Endothelial cell of umbilical vein (primary cell): ENCODE measurements at regions not wholly inside any gene's neighbourhood (a gene's known extent, or its start where the extent isn't known, plus 50 kb on each side); places are given as distances from the start of the nearest gene placed in this dataset.

Source experiments
- BruUV-seq: library from RNA; stranded (reverse); fragments of 400-500 nt; replicated peaks from 2 replicates; lab custom pipeline; 2021; lab: Mats Ljungman, UMichigan
- CTCF ChIA-PET: fragments of 300-600, 350-600 bp; sonication (Branson Sonifier 250); formaldehyde crosslinking; loops from one replicate; lab custom pipeline; 2021; ENCODE audit warnings: antibody characterized with exemption, inconsistent platforms; lab: Charles Lee
- POLR2A ChIA-PET: fragments of 300-600, 350-600 bp; sonication (Branson Sonifier 250); formaldehyde crosslinking; loops from one replicate; lab custom pipeline; 2021; ENCODE audit warnings: antibody characterized with exemption, inconsistent platforms; lab: Charles Lee
- DNase-seq: peaks from one replicate; pipeline ENCODE4 v3.0.0-alpha.2; 2011; ENCODE audit warnings: low read depth, low spot score
- FAIRE-seq: peaks from 2 replicates; lab custom pipeline; 2011; peaks lifted over from hg19 to GRCh38; lab: Jason Lieb, UNC
- H2AFZ ChIP-seq: 2 replicates; pipeline ENCODE4 v1.6.0; 2012; ENCODE audit warnings: low read depth, low read length, control low read depth, inconsistent platforms
- H3K27ac ChIP-seq: 2 replicates; pipeline ENCODE4 v1.5.1; 2011; ENCODE audit warnings: low read depth, mild to moderate bottlenecking, control low read depth, low read length, moderate library complexity; ENCODE audit not compliant: insufficient read depth
- H3K27me3 ChIP-seq, 2 experiments: 2 replicates each; pipeline versions ENCODE4 v1.6.0 to v1.6.1; 2011; ENCODE audit warnings: low read length in 2 of 2, mixed read lengths in 1 of 2; ENCODE audit not compliant: control insufficient read depth in 2 of 2, insufficient read depth in 2 of 2
- H3K36me3 ChIP-seq, 2 experiments: 2 replicates in 1 of 2; 3 replicates in 1 of 2; pipeline ENCODE4 v1.5.1; 2011; ENCODE audit warnings: low read length in 2 of 2, mild to moderate bottlenecking in 1 of 2, moderate library complexity in 1 of 2; ENCODE audit not compliant: control insufficient read depth in 2 of 2, insufficient read depth in 2 of 2; ENCODE audit errors: extremely low read depth in 1 of 2
- H3K4me1 ChIP-seq: 3 replicates; pipeline ENCODE4 v1.5.1; 2011; ENCODE audit warnings: mild to moderate bottlenecking, low read length; ENCODE audit not compliant: control insufficient read depth, insufficient read depth; ENCODE audit errors: extremely low read depth
- H3K4me2 ChIP-seq: 2 replicates; pipeline ENCODE4 v1.6.1; 2011; ENCODE audit warnings: low read length, control low read depth, mixed read lengths; ENCODE audit not compliant: insufficient read depth
- H3K4me3 ChIP-seq, 3 experiments: fragments of 200-600 bp in 1 of 3; sonication (generic), shearing (Covaris generic) in 1 of 3; replicated peaks in 1 of 3; 2 replicates each; pipeline ENCODE4 v1.5.1; 2011 to 2016; ENCODE audit warnings: control low read depth in 3 of 3, low read length in 3 of 3, mild to moderate bottlenecking in 2 of 3, inconsistent platforms in 1 of 3, low read depth in 1 of 3, moderate library complexity in 1 of 3; ENCODE audit not compliant: insufficient read depth in 1 of 3
- H3K79me2 ChIP-seq: 2 replicates; pipeline ENCODE4 v1.6.0; 2012; ENCODE audit warnings: low read length, inconsistent platforms; ENCODE audit not compliant: control insufficient read depth, insufficient read depth
- H3K9ac ChIP-seq: replicated peaks from 2 replicates; pipeline ENCODE3; 2011; ENCODE audit warnings: low read length, control low read depth; ENCODE audit not compliant: insufficient read depth; ENCODE audit errors: extremely low read depth
- H3K9me1 ChIP-seq: replicated peaks from 3 replicates; pipeline ENCODE4 v1.6.0; 2011; ENCODE audit warnings: mild to moderate bottlenecking, low read length; ENCODE audit not compliant: control insufficient read depth, insufficient read depth; ENCODE audit errors: extremely low read depth
- H3K9me3 ChIP-seq: replicated peaks from 2 replicates; pipeline ENCODE4 v1.5.1; 2012; ENCODE audit warnings: low read length, inconsistent platforms; ENCODE audit not compliant: control insufficient read depth, insufficient read depth
- H4K20me1 ChIP-seq: replicated peaks from 2 replicates; pipeline ENCODE3; 2011; ENCODE audit warnings: mild to moderate bottlenecking, low read length; ENCODE audit not compliant: control insufficient read depth, insufficient read depth; ENCODE audit errors: extremely low read depth
- EZH2 ChIP-seq: IDR thresholded peaks from 2 replicates; pipeline ENCODE4 v1.6.1; 2012; ENCODE audit warnings: borderline replicate concordance, low read depth, mild to moderate bottlenecking, moderate library complexity, low read length, inconsistent platforms; ENCODE audit not compliant: severe bottlenecking
- FOS ChIP-seq: IDR thresholded peaks from 2 replicates; pipeline ENCODE4 v1.6.1; 2011; ENCODE audit warnings: mild to moderate bottlenecking, low read length, moderate library complexity, borderline replicate concordance; ENCODE audit not compliant: insufficient read depth
- GATA2 ChIP-seq: IDR thresholded peaks from 2 replicates; pipeline ENCODE4 v1.7.0; 2011; ENCODE audit warnings: low read depth, mild to moderate bottlenecking, moderate library complexity, mixed read lengths, low read length; ENCODE audit not compliant: insufficient read length, insufficient read depth
- JUN ChIP-seq: IDR thresholded peaks from 2 replicates; pipeline ENCODE4 v1.6.1; 2011; ENCODE audit warnings: borderline replicate concordance, low read depth; ENCODE audit not compliant: insufficient read length, insufficient read depth
- MYC ChIP-seq: IDR thresholded peaks from one replicate; pipeline ENCODE4 v1.6.1; 2011; ENCODE audit warnings: mild to moderate bottlenecking, low read depth, low read length
- POLR2A ChIP-seq: IDR thresholded peaks from 2 replicates; pipeline ENCODE4 v1.6.1; 2012; ENCODE audit warnings: low read depth, mild to moderate bottlenecking, control low read depth, low read length
- POLR2AphosphoS5 ChIP-seq: IDR thresholded peaks from 2 replicates; pipeline ENCODE4 v1.6.1; 2012; ENCODE audit warnings: low read depth, mild to moderate bottlenecking, control low read depth, low read length, moderate library complexity; ENCODE audit not compliant: insufficient read depth
- dilution Hi-C: fragments of 300-500 bp; cut with MboI; formaldehyde crosslinking; loops from one replicate; pipeline ENCODE4 v1.15.0; 2019; ENCODE audit warnings: low sequenced_read_pairs; ENCODE audit not compliant: extremely low pct_ligation_motif_present
- intact Hi-C: fragments of 100-400 bp; cut with micrococcal nuclease; formaldehyde crosslinking; loops from one replicate; pipeline ENCODE4 v1.10.0; 2022
- TF ChIP-seq, protein P1 (sequence below), 2 donors: IDR thresholded peaks; 1 replicate in 1 of 2; 2 replicates in 1 of 2; pipeline ENCODE4 v1.5.1; 2011; ENCODE audit warnings: low read length in 2 of 2, mild to moderate bottlenecking in 2 of 2, moderate library complexity in 2 of 2, control low read depth in 1 of 2, inconsistent platforms in 1 of 2, low read depth in 1 of 2; ENCODE audit not compliant: insufficient read depth in 1 of 2; ENCODE audit errors: extremely low read depth in 1 of 2
- TF ChIP-seq, protein P2 (sequence below): IDR thresholded peaks from 2 replicates; pipeline ENCODE4 v1.6.1; 2011; ENCODE audit not compliant: insufficient read depth, insufficient read length

DNA sequence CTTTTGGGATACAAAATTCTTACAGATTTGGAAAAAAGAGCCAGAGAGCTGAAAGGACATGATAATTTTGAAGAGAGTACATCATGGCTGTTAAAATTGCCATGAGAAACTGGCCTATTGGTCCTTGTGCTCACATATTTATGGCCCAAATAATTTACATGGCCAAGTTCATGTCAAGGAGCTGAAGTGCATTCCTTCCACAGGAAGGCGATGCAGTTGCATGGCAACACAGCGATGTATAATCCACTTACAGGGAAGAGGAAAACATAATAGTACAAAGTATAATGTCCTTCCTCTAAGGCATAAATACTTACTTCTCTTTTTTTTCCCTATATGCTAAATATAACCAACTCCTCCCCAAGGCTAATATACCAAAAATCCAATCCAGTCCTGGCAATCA is 914.5 kb upstream of the AGA start:
- DNase-seq (no peak), FAIRE-seq (no peak)
- H3K79me2 ChIP-seq, result no peaks in the 10 kb centered on the region
- H4K20me1 ChIP-seq, result no peaks in the 10 kb centered on the region
- peaks cover 4% of the 10 kb centered on the region for H3K9me3 ChIP-seq
- intact Hi-C loops, result no loop called here
- CTCF ChIA-PET, result no interaction called here
- H3K27ac ChIP-seq, result no peak overlapping the region
- H3K36me3 ChIP-seq, result no peaks in the 10 kb centered on the region
- no peaks in the 10 kb centered on the region for H3K27me3 ChIP-seq
- dilution Hi-C loops, result no loop called here
- H3K9me1 ChIP-seq, result no peaks in the 10 kb centered on the region
- no peak overlapping the region for H3K4me3 ChIP-seq
- TF ChIP-seq JUN (no peak), EZH2 (no peak), POLR2A (no peak), GATA2 (no peak), POLR2AphosphoS5 (no peak), FOS (no peak), MYC (no peak)
- TF ChIP-seq, protein P1, sequence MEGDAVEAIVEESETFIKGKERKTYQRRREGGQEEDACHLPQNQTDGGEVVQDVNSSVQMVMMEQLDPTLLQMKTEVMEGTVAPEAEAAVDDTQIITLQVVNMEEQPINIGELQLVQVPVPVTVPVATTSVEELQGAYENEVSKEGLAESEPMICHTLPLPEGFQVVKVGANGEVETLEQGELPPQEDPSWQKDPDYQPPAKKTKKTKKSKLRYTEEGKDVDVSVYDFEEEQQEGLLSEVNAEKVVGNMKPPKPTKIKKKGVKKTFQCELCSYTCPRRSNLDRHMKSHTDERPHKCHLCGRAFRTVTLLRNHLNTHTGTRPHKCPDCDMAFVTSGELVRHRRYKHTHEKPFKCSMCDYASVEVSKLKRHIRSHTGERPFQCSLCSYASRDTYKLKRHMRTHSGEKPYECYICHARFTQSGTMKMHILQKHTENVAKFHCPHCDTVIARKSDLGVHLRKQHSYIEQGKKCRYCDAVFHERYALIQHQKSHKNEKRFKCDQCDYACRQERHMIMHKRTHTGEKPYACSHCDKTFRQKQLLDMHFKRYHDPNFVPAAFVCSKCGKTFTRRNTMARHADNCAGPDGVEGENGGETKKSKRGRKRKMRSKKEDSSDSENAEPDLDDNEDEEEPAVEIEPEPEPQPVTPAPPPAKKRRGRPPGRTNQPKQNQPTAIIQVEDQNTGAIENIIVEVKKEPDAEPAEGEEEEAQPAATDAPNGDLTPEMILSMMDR (IDR thresholded peaks at IDR 0.05; ENCODE audit: extremely low read depth in 1 of 2, insufficient read depth in 1 of 2, low read depth in 1 of 2, low read length in 2 of 2), result no peak
- TF ChIP-seq, protein P2, sequence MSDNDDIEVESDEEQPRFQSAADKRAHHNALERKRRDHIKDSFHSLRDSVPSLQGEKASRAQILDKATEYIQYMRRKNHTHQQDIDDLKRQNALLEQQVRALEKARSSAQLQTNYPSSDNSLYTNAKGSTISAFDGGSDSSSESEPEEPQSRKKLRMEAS, result no peak
- no peak overlapping the region for H3K4me2 ChIP-seq
- no peak overlapping the region for H2AFZ ChIP-seq
- no peaks in the 10 kb centered on the region for H3K4me1 ChIP-seq
- BruUV-seq, result no TSS peak
- POLR2A ChIA-PET, result no interaction called here
- no peak overlapping the region for H3K9ac ChIP-seq
